Memory B cell (primary cell): ENCODE measurements at regions not wholly inside any gene's neighbourhood (a gene's known extent, or its start where the extent isn't known, plus 50 kb on each side); places are given as distances from the start of the nearest gene placed in this dataset.

Experiments used
- ATAC-seq: fragments of 150-1000 bp; cut with Tn5 transposase; 2 replicates; pipeline ENCODE4 v1.10.0; 2021; ENCODE audit warnings: low read depth, mild to moderate bottlenecking, moderate library complexity
- DNase-seq, 2 donors: peaks; one replicate each; pipeline ENCODE4 v3.0.0; 2022; ENCODE audit warnings: low spot score in 2 of 2
- H3K27ac Mint-ChIP-seq: one replicate; pipeline ENCODE4 v1.8.0; 2022; ENCODE audit warnings: mild to moderate bottlenecking, moderate library complexity, mixed read lengths
- H3K27me3 Mint-ChIP-seq: one replicate; pipeline ENCODE4 v1.8.0; 2022; ENCODE audit warnings: mixed read lengths
- H3K36me3 Mint-ChIP-seq: one replicate; pipeline ENCODE4 v1.8.0; 2022; ENCODE audit warnings: mild to moderate bottlenecking, mixed read lengths
- H3K4me1 Mint-ChIP-seq: one replicate; pipeline ENCODE4 v1.8.0; 2022; ENCODE audit warnings: mixed read lengths
- H3K4me3 Mint-ChIP-seq: one replicate; pipeline ENCODE4 v1.8.0; 2022; ENCODE audit warnings: mild to moderate bottlenecking, moderate library complexity, mixed read lengths
- H3K9me3 Mint-ChIP-seq: one replicate; pipeline ENCODE4 v1.8.0; 2022; ENCODE audit warnings: mixed read lengths

DNA sequence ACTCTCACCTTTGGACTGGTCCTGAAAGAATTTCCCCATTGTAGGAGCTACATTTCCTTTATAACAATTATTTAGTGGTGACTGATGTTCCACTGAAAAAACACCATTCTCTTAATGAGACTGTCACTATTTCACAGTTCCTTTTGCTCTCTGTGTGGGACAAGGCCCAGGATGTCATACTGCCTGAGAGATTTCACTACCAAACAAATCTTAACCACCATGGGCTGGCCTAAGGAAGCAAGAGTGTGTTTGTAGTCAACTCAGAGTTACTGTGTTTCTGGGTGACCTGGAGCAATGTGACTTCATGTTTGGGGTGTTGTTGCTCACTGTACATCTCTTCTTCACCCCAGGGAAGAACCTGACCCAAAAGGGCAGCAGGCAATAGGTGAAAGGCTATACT, 50.1 kb upstream of the ZNF608 start:
- peaks cover 5% of the 10 kb centered on the region for H3K4me1 Mint-ChIP-seq
- ATAC-seq (no peak), DNase-seq (no peak)
- H3K27me3 Mint-ChIP-seq, result no peaks in the 10 kb centered on the region
- H3K27ac Mint-ChIP-seq, result no peak overlapping the region
- H3K36me3 Mint-ChIP-seq, result no peaks in the 10 kb centered on the region
- no peaks in the 10 kb centered on the region for H3K9me3 Mint-ChIP-seq
- no peak overlapping the region for H3K4me3 Mint-ChIP-seq

- no peak for ATAC-seq
- H3K4me3 Mint-ChIP-seq, result no peak overlapping the region
- H3K9me3 Mint-ChIP-seq, result no peaks in the 10 kb centered on the region
- no peaks in the 10 kb centered on the region for H3K36me3 Mint-ChIP-seq
- H3K4me1 Mint-ChIP-seq, result peaks cover 5% of the 10 kb centered on the region
- no peaks in the 10 kb centered on the region for H3K27me3 Mint-ChIP-seq
- no peak for DNase-seq
- H3K27ac Mint-ChIP-seq, result no peak overlapping the region
These were observed 51.2 kb upstream of the ZNF608 start for GRCh38 chr5:124797665-124798087.

- no peak overlapping the region for H3K27ac Mint-ChIP-seq
- H3K27me3 Mint-ChIP-seq, result no peaks in the 10 kb centered on the region
- H3K4me1 Mint-ChIP-seq, result peaks cover 5% of the 10 kb centered on the region
- ATAC-seq (no peak), DNase-seq (no peak)
- H3K4me3 Mint-ChIP-seq, result no peak overlapping the region
- H3K36me3 Mint-ChIP-seq, result no peaks in the 10 kb centered on the region
- no peaks in the 10 kb centered on the region for H3K9me3 Mint-ChIP-seq
These were observed 52.5 kb upstream of the ZNF608 start for GRCh38 chr5:124798890-124799289.

DNA sequence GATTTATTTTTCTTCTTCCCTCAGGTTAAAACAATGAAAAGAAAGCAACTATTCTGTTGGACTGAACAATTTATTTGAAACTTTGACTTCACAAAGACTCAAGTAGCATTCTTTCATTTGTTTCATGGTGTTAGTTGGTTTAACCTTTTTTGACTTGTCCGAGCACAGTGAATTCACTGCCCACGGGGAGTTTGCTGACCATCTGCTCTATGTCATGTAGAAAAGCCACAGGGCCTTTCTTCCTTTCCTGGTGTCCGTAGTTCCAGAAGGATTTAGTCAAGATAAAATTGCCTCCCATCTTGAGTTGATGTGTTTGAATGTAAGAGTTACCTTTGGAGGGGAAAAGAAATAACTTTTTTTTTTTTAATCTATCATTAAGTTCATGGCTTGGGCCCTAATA, 55.1 kb upstream of the ZNF608 start:
- H3K36me3 Mint-ChIP-seq, result no peaks in the 10 kb centered on the region
- no peaks in the 10 kb centered on the region for H3K27me3 Mint-ChIP-seq
- no peak for ATAC-seq
- H3K4me3 Mint-ChIP-seq, result no peak overlapping the region
- H3K4me1 Mint-ChIP-seq, result peaks cover 3% of the 10 kb centered on the region
- no peaks in the 10 kb centered on the region for H3K9me3 Mint-ChIP-seq
- H3K27ac Mint-ChIP-seq, result no peak overlapping the region
- no peak for DNase-seq

GRCh38 chr5:124803617-124804323, 57.3 kb upstream of the ZNF608 start:
- no peaks in the 10 kb centered on the region for H3K27me3 Mint-ChIP-seq
- no peak for ATAC-seq
- peaks cover 3% of the 10 kb centered on the region for H3K4me1 Mint-ChIP-seq
- no peaks in the 10 kb centered on the region for H3K9me3 Mint-ChIP-seq
- H3K27ac Mint-ChIP-seq, result no peak overlapping the region
- H3K4me3 Mint-ChIP-seq, result no peak overlapping the region
- no peak for DNase-seq
- no peaks in the 10 kb centered on the region for H3K36me3 Mint-ChIP-seq

GRCh38 chr5:124806026-124806372, 59.6 kb upstream of the ZNF608 start:
- Mint-ChIP-seq H3K36me3 (no peaks in the 10 kb centered on the region), H3K9me3 (no peaks in the 10 kb centered on the region), H3K27me3 (no peaks in the 10 kb centered on the region), H3K4me1 (peaks cover 3% of the 10 kb centered on the region), H3K27ac (no peak overlapping the region), H3K4me3 (no peak overlapping the region)
- ATAC-seq (no peak), DNase-seq (no peak)

- no peaks in the 10 kb centered on the region for H3K9me3 Mint-ChIP-seq
- no peaks in the 10 kb centered on the region for H3K27me3 Mint-ChIP-seq
- H3K36me3 Mint-ChIP-seq, result no peaks in the 10 kb centered on the region
- H3K4me3 Mint-ChIP-seq, result no peak overlapping the region
- DNase-seq, result no peak
- no peak for ATAC-seq
- no peak overlapping the region for H3K27ac Mint-ChIP-seq
- peaks cover 3% of the 10 kb centered on the region for H3K4me1 Mint-ChIP-seq
These were observed 60.1 kb upstream of the ZNF608 start for GRCh38 chr5:124806373-124807077.

DNA sequence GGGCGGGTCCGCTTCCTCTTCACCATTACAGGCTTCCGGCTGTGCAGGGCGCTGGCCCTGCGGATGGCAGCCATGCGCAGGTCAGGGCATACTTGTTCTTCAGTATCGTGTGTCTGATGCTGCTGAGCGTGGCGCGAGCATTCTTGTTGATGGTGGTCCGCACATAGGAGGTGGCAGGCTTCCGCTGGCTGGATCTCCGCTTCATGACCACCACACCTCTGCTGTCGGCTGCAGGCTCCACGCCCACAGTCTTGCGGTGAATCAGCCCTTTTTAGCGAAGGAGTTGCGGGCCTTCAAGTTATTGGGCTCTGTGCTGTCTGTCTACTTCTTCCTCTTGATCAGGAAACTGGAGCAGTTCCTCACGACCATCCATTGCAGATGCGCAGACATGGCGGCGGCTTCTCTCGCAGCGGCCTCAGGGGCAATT, 62.4 kb upstream of the ZNF608 start:
- H3K27me3 Mint-ChIP-seq, result no peaks in the 10 kb centered on the region
- no peaks in the 10 kb centered on the region for H3K9me3 Mint-ChIP-seq
- DNase-seq (no peak), ATAC-seq (no peak)
- H3K36me3 Mint-ChIP-seq, result no peaks in the 10 kb centered on the region
- no peak overlapping the region for H3K27ac Mint-ChIP-seq
- H3K4me3 Mint-ChIP-seq, result no peak overlapping the region
- H3K4me1 Mint-ChIP-seq, result peaks cover 3% of the 10 kb centered on the region

GRCh38 chr5:124810396-124811006, 64.1 kb upstream of the ZNF608 start:
- H3K27me3 Mint-ChIP-seq, result no peaks in the 10 kb centered on the region
- DNase-seq (no peak), ATAC-seq (no peak)
- no peaks in the 10 kb centered on the region for H3K36me3 Mint-ChIP-seq
- H3K4me1 Mint-ChIP-seq, result no peaks in the 10 kb centered on the region
- H3K27ac Mint-ChIP-seq, result no peak overlapping the region
- no peak overlapping the region for H3K4me3 Mint-ChIP-seq
- no peaks in the 10 kb centered on the region for H3K9me3 Mint-ChIP-seq

DNA sequence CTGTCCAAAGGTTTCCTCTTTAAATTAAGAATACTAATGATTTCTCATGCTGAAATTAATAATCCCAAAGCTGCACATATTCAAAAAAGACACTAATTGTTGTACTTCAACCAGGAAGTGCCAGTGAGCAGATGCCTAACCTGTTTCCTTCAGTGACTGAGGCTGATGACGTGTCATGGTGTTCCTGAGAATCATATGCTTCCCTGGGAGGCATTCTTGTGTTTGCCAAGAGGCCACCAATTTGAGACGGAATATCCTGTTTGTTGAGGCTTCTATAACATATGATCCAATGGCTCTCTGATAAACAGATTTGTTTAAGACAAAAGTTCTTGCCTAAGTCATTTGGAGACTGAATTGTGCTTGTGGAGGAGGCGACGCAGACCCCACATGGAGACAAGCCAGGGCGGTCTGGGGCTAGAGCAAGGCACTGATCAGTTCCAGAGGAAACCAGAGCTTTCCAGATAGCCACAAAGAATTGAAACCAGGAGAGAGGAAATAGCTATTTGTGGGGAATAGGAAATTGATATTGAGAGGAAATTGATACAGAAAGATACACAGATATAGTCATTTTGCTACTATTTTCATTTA, 66.4 kb upstream of the ZNF608 start:
- DNase-seq, result no peak

DNA sequence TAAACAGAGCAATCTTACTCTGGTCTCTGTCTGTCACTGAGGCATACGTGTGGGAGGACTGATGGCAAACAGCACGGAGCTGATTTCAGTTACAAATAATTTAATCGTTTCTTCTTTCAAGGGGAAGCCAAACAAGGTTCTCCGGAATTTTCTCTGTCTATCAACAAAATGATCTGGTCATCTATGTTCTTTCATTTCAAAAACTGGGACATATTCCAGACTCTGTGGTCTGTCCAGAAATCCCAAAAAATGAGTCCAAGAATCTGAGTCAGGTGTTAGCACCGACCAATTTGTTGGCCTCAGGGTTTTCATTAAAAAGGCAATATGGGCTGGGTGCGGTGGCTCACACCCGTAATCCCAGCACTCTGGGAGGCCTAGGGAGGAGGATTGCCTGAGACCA, 69.9 kb upstream of the ZNF608 start:
- Mint-ChIP-seq H3K27ac (no peak overlapping the region), H3K9me3 (no peaks in the 10 kb centered on the region)
- DNase-seq, result no peak

More for the DNA sequence above, 66.4 kb upstream of the ZNF608 start:
- Mint-ChIP-seq H3K36me3 (no peaks in the 10 kb centered on the region), H3K27me3 (no peaks in the 10 kb centered on the region), H3K9me3 (no peaks in the 10 kb centered on the region), H3K4me3 (no peak overlapping the region), H3K27ac (no peak overlapping the region), H3K4me1 (no peaks in the 10 kb centered on the region)
- ATAC-seq, result no peak

DNA sequence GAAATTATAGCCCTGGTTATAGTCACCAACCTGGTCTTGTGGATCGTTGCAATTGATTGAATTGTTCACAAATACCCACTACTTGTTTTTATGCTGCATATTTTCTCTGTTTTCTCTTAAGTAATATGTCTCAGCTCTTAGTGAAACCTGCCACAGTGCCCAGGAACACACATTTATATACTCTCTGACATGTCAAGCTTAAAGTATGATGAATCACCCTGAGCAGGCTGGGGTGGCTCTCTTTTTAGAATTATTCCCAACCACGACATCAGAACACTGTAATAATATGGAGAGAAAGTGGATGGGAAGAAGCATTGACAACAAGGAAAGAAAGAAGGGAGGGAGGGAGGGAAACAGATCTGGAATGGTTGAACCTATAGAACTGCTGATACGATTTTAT, 72.8 kb upstream of the ZNF608 start:
- H3K27ac Mint-ChIP-seq, result no peak overlapping the region
- H3K9me3 Mint-ChIP-seq, result no peaks in the 10 kb centered on the region
- H3K4me1 Mint-ChIP-seq, result no peaks in the 10 kb centered on the region
- H3K27me3 Mint-ChIP-seq, result no peaks in the 10 kb centered on the region
- ATAC-seq (no peak), DNase-seq (no peak)
- H3K36me3 Mint-ChIP-seq, result no peaks in the 10 kb centered on the region
- H3K4me3 Mint-ChIP-seq, result no peak overlapping the region

More for the DNA sequence above, 69.9 kb upstream of the ZNF608 start:
- no peaks in the 10 kb centered on the region for H3K36me3 Mint-ChIP-seq
- no peak overlapping the region for H3K4me3 Mint-ChIP-seq
- H3K27me3 Mint-ChIP-seq, result no peaks in the 10 kb centered on the region
- no peak for ATAC-seq
- no peaks in the 10 kb centered on the region for H3K4me1 Mint-ChIP-seq

- H3K4me3 Mint-ChIP-seq, result no peak overlapping the region
- ATAC-seq, result no peak
- no peak overlapping the region for H3K27ac Mint-ChIP-seq
- H3K27me3 Mint-ChIP-seq, result no peaks in the 10 kb centered on the region
- H3K4me1 Mint-ChIP-seq, result peaks cover 12% of the 10 kb centered on the region
- no peak for DNase-seq
- no peaks in the 10 kb centered on the region for H3K9me3 Mint-ChIP-seq
- H3K36me3 Mint-ChIP-seq, result no peaks in the 10 kb centered on the region
These were observed 76.2 kb upstream of the ZNF608 start for GRCh38 chr5:124822647-124823046.

DNA sequence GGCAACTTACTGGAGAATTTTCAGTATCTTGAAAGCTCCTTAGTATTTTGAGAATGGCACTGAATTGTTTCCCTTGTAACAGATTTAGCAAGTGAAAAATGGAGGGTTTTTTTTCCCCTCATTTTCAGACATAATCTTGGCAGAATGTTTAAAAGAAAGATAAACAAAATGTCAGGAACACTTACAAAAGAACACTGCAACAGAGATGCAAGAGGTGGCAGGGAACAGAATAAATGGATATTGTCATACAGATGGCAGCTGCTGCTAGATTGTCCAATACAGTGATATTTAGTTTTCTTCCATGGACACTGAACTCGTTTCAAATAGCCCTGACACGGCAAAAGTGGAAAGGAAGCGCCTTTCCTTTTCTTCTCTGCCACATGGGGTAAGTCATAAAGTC, 76.9 kb upstream of the ZNF608 start:
- H3K27me3 Mint-ChIP-seq, result no peaks in the 10 kb centered on the region
- peaks cover 12% of the 10 kb centered on the region for H3K4me1 Mint-ChIP-seq
- H3K36me3 Mint-ChIP-seq, result no peaks in the 10 kb centered on the region
- H3K4me3 Mint-ChIP-seq, result no peak overlapping the region
- no peaks in the 10 kb centered on the region for H3K9me3 Mint-ChIP-seq
- H3K27ac Mint-ChIP-seq, result no peak overlapping the region
- ATAC-seq (no peak), DNase-seq (no peak)
